ENCODE measurements at regions not wholly inside any gene's neighbourhood (a gene's known extent, or its start where the extent isn't known, plus 50 kb on each side); places are given as distances from the start of the nearest gene placed in this dataset.
"Not testable (repeated sequence)": the region's sequence is repeated elsewhere in the genome, so short reads cannot be mapped to it uniquely, and the experiment has no call there.

GRCh38 chr2:59204040-59204439 is 962.9 kb upstream of the FANCL start:
- no peak for DNase-seq

- DNase-seq, result no peak
Observed at GRCh38 chr2:59196491-59196890, 955.4 kb upstream of the FANCL start.

- DNase-seq, result no peak
Observed at GRCh38 chr2:59195851-59196250, 954.7 kb upstream of the FANCL start.

- no peak for DNase-seq
Observed at GRCh38 chr2:59191781-59192180, 950.7 kb upstream of the FANCL start.

GRCh38 chr2:59190518-59190917 is 949.4 kb upstream of the FANCL start:
- DNase-seq, result no peak

GRCh38 chr2:59184276-59185020 is 943.3 kb upstream of the FANCL start:
- DNase-seq, result no peak

- no peak for DNase-seq
Observed at GRCh38 chr2:59183070-59183469, 941.9 kb upstream of the FANCL start.

GRCh38 chr2:59182249-59182648 is 941.1 kb upstream of the FANCL start:
- peak; percentile 50 for DNase-seq

- DNase-seq, result no peak
Observed at GRCh38 chr2:59181347-59181746, 940.2 kb upstream of the FANCL start.

GRCh38 chr2:59180621-59181020 is 939.5 kb upstream of the FANCL start:
- DNase-seq, result no peak

GRCh38 chr2:59180111-59180510 is 939.0 kb upstream of the FANCL start:
- DNase-seq, result no peak

- no peak for DNase-seq
Observed at GRCh38 chr2:59177748-59178147, 936.6 kb upstream of the FANCL start.

- DNase-seq, result peak; percentile 71
Observed at GRCh38 chr2:59176737-59177136, 935.6 kb upstream of the FANCL start.

- no peak for DNase-seq
Observed at GRCh38 chr2:59174536-59175243, 933.6 kb upstream of the FANCL start.

- no peak for DNase-seq
Observed at GRCh38 chr2:59173325-59173724, 932.2 kb upstream of the FANCL start.

GRCh38 chr2:59171019-59171418 is 929.9 kb upstream of the FANCL start:
- DNase-seq, result no peak

- peak; percentile 82 for DNase-seq
Observed at GRCh38 chr2:59168766-59169165, 927.6 kb upstream of the FANCL start.

- DNase-seq, result no peak
Observed at GRCh38 chr2:59167514-59167913, 926.4 kb upstream of the FANCL start.

- DNase-seq, result not testable (repeated sequence)
Observed at GRCh38 chr2:59157908-59158307, 916.8 kb upstream of the FANCL start.

- no peak for DNase-seq
Observed at GRCh38 chr2:59151805-59152204, 910.7 kb upstream of the FANCL start.

- DNase-seq, result no peak
Observed at GRCh38 chr2:59150217-59150849, 909.2 kb upstream of the FANCL start.

- DNase-seq, result no peak
Observed at GRCh38 chr2:59149271-59149670, 908.1 kb upstream of the FANCL start.

- no peak for DNase-seq
Observed at GRCh38 chr2:59112258-59112657, 871.1 kb upstream of the FANCL start.

- peak; percentile 59 for DNase-seq
Observed at GRCh38 chr2:59096973-59097372, 855.8 kb upstream of the FANCL start.

Measured in hematopoietic multipotent progenitor cell treated with erythropoietin and hydrocortisone succinate and interleukin-3 and kit ligand, for 8 days (in vitro differentiated cells).